ENCODE measurements at regions not wholly inside any gene's neighbourhood (a gene's known extent, or its start where the extent isn't known, plus 50 kb on each side); places are given as distances from the start of the nearest gene placed in this dataset.

- DNase-seq, result no peak
- Histone ChIP-seq H3K4me3 (ENCODE audit: low read length in 3 of 3) (no peak overlapping the region), H3K9ac (ENCODE audit: low read length in 3 of 3) (no peak overlapping the region), H3K4me1 (ENCODE audit: control insufficient read depth in 2 of 3, insufficient read depth in 2 of 3, low read depth in 1 of 3, low read length in 3 of 3) (no peaks in the 10 kb centered on the region), H3K9me3 (ENCODE audit: control insufficient read depth in 2 of 3, insufficient read depth in 1 of 3, low read length in 3 of 3) (no peaks in the 10 kb centered on the region), H3K27me3 (ENCODE audit: control insufficient read depth, insufficient read depth, low read length) (no peaks in the 10 kb centered on the region), H3K27ac (ENCODE audit: low read depth in 2 of 2, low read length in 2 of 2) (no peak overlapping the region), H3K36me3 (ENCODE audit: control insufficient read depth in 2 of 3, insufficient read depth in 3 of 3, low read length in 3 of 3) (no peaks in the 10 kb centered on the region)
- FAIRE-seq, result no peak
- TF ChIP-seq CTCF (IDR thresholded peaks at IDR 0.05; ENCODE audit: borderline replicate concordance, extremely low read depth, insufficient read depth), result no peak
- intact Hi-C loops (cut with DNase I), result no loop called here
Observed at GRCh38 chr12:126869644-126870043, 1397.3 kb upstream of the TMEM132C start.

- TF ChIP-seq CTCF (IDR thresholded peaks at IDR 0.05; ENCODE audit: borderline replicate concordance, extremely low read depth, insufficient read depth), result no peak
- Histone ChIP-seq H3K36me3 (ENCODE audit: control insufficient read depth in 2 of 3, insufficient read depth in 3 of 3, low read length in 3 of 3) (no peaks in the 10 kb centered on the region), H3K4me1 (ENCODE audit: control insufficient read depth in 2 of 3, insufficient read depth in 2 of 3, low read depth in 1 of 3, low read length in 3 of 3) (no peaks in the 10 kb centered on the region), H3K27ac (ENCODE audit: low read depth in 2 of 2, low read length in 2 of 2) (no peak overlapping the region), H3K9ac (ENCODE audit: low read length in 3 of 3) (no peak overlapping the region), H3K4me3 (ENCODE audit: low read length in 3 of 3) (no peak overlapping the region), H3K27me3 (ENCODE audit: control insufficient read depth, insufficient read depth, low read length) (no peaks in the 10 kb centered on the region), H3K9me3 (ENCODE audit: control insufficient read depth in 2 of 3, insufficient read depth in 1 of 3, low read length in 3 of 3) (no peaks in the 10 kb centered on the region)
- intact Hi-C loops (cut with DNase I), result no loop called here
- FAIRE-seq (no peak), DNase-seq (no peak)
Observed at GRCh38 chr12:126873701-126874100, 1393.3 kb upstream of the TMEM132C start.

- TF ChIP-seq CTCF (IDR thresholded peaks at IDR 0.05; ENCODE audit: borderline replicate concordance, extremely low read depth, insufficient read depth), result peak; percentile 88
- no peak overlapping the region for H3K9ac ChIP-seq (ENCODE audit: low read length in 3 of 3)
- H3K4me1 ChIP-seq (ENCODE audit: control insufficient read depth in 2 of 3, insufficient read depth in 2 of 3, low read depth in 1 of 3, low read length in 3 of 3), result no peaks in the 10 kb centered on the region
- H3K27ac ChIP-seq (ENCODE audit: low read depth in 2 of 2, low read length in 2 of 2), result no peak overlapping the region
- no peaks in the 10 kb centered on the region for H3K9me3 ChIP-seq (ENCODE audit: control insufficient read depth in 2 of 3, insufficient read depth in 1 of 3, low read length in 3 of 3)
- FAIRE-seq (no peak), DNase-seq (peak; percentile 56 to 81 (median 70))
- H3K36me3 ChIP-seq (ENCODE audit: control insufficient read depth in 2 of 3, insufficient read depth in 3 of 3, low read length in 3 of 3), result no peaks in the 10 kb centered on the region
- no peak overlapping the region for H3K4me3 ChIP-seq (ENCODE audit: low read length in 3 of 3)
- intact Hi-C loops (cut with DNase I), result no loop called here
- H3K27me3 ChIP-seq (ENCODE audit: control insufficient read depth, insufficient read depth, low read length), result no peaks in the 10 kb centered on the region
Observed at GRCh38 chr12:126874427-126875026, 1392.4 kb upstream of the TMEM132C start.

GRCh38 chr12:126879842-126880241 is 1387.1 kb upstream of the TMEM132C start:
- Histone ChIP-seq H3K9ac (ENCODE audit: low read length in 3 of 3) (no peak overlapping the region), H3K4me3 (ENCODE audit: low read length in 3 of 3) (no peak overlapping the region), H3K4me1 (ENCODE audit: control insufficient read depth in 2 of 3, insufficient read depth in 2 of 3, low read depth in 1 of 3, low read length in 3 of 3) (no peaks in the 10 kb centered on the region), H3K36me3 (ENCODE audit: control insufficient read depth in 2 of 3, insufficient read depth in 3 of 3, low read length in 3 of 3) (no peaks in the 10 kb centered on the region), H3K9me3 (ENCODE audit: control insufficient read depth in 2 of 3, insufficient read depth in 1 of 3, low read length in 3 of 3) (no peaks in the 10 kb centered on the region), H3K27ac (ENCODE audit: low read depth in 2 of 2, low read length in 2 of 2) (no peak overlapping the region), H3K27me3 (ENCODE audit: control insufficient read depth, insufficient read depth, low read length) (no peaks in the 10 kb centered on the region)
- FAIRE-seq (no peak), DNase-seq (no peak)
- intact Hi-C loops (cut with DNase I), result no loop called here
- no peak for TF ChIP-seq CTCF (IDR thresholded peaks at IDR 0.05; ENCODE audit: borderline replicate concordance, extremely low read depth, insufficient read depth)
